ENCODE measurements at regions not wholly inside any gene's neighbourhood (a gene's known extent, or its start where the extent isn't known, plus 50 kb on each side); places are given as distances from the start of the nearest gene placed in this dataset.

GRCh38 chr12:126397071-126397581, 1331.9 kb downstream of the AACS start:
- TF ChIP-seq CTCF (IDR thresholded peaks at IDR 0.05 in 4 of 5, conservative IDR thresholded peaks at IDR 0.05 in 1 of 5) (no peak), POLR2A (IDR thresholded peaks at IDR 0.05) (no peak)

All from gastrocnemius medialis (tissue), 4 donors.